SW 1271 (cell line): ENCODE measurements at regions not wholly inside any gene's neighbourhood (a gene's known extent, or its start where the extent isn't known, plus 50 kb on each side); places are given as distances from the start of the nearest gene placed in this dataset.
"Not testable (repeated sequence)": the region's sequence is repeated elsewhere in the genome, so short reads cannot be mapped to it uniquely, and the experiment has no call there.

Experiments
- DNase-seq, 2 experiments: peaks; one replicate each; lab custom pipeline; 2025; lab: John Stamatoyannopoulos, UW

DNA sequence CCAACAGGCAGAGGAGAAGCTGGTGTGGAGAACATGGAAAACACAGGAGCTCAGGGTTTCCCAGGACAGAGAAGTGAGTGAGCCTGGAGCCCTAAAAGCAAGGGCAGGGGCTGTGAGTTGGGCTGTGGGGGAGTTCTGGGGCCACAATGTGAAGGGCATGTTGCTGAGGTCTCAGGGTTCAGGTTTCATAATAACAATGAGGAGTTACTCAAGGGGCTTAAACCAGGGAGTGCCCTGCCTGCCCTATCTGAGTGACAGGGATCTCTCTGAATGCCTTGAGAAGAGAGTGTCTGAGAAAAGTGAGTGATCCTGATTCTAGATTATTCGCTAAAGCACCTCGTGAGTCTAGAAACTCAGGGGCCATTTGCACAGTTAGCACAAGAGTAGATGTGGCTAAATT is 129.6 kb downstream of the VPREB1 start:
- DNase-seq: no peak

DNA sequence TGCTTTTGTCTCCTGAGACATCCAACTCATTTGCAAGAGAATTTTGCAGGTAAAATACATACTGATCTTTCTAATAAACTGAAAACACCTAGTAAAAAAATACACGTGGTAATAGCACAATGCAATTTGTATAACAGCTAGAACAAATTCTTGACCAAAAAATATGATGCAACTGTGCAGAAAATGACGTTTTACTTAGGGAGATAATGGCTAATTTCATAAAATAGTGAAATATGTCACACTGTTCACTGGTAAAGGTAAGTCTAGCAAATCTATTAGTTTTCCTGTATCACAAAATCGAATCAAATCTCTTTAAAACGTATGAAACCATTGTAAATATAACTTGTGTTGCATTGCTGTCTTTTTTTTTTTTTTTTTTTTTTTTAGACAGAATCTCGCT is 130.0 kb downstream of the VPREB1 start:
- no peak for DNase-seq

DNA sequence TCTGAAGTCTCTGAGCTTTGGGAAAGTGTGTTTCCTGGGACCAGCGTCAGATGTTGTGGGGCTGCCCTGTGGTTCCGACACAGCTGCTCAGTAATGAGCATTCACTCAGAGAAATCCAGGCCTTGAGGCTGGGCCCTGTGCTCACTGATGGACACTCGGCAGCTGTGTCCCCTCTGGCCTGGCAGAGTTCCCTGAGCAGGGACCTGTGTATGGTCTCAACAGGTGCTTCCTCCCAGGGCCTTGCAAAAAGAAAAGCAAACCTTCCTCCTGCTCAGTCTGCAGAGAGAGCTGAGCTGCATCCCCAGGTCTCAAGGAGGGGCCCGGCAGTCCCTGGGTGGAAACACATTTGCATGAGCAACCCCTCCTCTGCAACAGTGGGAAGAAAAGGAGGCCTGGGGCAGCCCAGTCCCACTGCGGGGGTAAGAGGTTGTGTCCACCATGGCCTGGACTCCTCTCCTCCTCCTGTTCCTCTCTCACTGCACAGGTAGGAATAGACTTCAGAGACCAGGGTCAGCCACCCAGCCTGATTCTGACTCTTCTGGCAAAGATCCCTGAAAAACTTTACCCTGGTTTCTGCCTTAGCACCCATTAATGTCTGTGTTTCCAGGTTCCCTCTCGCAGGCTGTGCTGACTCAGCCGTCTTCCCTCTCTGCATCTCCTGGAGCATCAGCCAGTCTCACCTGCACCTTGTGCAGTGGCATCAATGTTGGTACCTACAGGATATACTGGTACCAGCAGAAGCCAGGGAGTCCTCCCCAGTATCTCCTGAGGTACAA is 131.2 kb downstream of the VPREB1 start:
- DNase-seq: no peak

DNA sequence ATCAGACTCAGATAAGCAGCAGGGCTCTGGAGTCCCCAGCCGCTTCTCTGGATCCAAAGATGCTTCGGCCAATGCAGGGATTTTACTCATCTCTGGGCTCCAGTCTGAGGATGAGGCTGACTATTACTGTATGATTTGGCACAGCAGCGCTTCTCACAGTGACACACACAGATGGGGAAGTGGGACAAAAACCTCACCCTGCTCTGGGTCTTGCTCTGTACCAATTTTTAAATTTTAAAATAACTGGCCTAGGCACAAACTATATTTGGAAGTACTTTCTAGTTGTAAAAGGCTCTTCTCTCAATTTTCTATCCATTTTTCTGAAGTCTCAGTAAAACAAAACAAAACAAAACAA is 131.7 kb downstream of the VPREB1 start:
- no peak for DNase-seq

DNA sequence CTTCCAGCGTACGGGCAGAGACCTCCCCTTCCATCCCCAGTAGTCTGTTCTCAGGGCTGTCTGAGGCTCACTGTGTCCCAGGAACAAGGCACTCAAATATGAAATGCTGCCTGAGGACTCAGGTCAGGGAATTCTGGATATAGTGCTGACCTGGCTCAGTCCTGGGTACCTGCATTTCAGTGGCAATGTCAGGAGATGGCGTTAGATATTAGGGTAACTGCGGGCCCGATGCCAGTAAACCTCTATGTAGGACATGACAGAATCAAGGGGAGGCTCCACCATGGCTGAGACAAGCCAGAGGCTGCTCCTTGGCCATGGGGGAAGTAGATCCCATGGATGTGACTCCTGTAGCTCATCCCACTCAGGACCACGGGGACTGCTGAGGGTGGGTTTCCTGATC is 131.7 kb downstream of the ZNF280B start:
- not testable (repeated sequence) for DNase-seq

DNA sequence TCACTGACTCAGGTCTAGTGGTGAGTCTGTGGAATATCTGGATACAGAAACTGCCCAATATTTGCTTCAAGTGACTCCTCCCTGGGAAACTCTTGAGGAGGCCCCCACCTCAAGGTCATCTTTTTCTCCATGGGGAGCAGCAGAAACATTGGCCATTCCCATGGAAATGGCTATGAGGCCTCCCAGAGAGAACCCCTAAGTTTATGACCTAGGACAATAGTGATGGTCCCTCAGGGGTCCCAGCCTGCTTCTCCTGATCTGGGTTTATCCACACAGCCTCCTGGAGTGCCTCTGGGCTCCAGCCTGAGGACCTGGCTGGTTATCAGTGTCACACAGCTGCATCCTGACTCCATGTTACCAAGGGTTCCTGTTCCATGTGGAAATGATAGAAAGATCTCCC is 131.2 kb downstream of the ZNF280B start:
- no peak for DNase-seq

DNA sequence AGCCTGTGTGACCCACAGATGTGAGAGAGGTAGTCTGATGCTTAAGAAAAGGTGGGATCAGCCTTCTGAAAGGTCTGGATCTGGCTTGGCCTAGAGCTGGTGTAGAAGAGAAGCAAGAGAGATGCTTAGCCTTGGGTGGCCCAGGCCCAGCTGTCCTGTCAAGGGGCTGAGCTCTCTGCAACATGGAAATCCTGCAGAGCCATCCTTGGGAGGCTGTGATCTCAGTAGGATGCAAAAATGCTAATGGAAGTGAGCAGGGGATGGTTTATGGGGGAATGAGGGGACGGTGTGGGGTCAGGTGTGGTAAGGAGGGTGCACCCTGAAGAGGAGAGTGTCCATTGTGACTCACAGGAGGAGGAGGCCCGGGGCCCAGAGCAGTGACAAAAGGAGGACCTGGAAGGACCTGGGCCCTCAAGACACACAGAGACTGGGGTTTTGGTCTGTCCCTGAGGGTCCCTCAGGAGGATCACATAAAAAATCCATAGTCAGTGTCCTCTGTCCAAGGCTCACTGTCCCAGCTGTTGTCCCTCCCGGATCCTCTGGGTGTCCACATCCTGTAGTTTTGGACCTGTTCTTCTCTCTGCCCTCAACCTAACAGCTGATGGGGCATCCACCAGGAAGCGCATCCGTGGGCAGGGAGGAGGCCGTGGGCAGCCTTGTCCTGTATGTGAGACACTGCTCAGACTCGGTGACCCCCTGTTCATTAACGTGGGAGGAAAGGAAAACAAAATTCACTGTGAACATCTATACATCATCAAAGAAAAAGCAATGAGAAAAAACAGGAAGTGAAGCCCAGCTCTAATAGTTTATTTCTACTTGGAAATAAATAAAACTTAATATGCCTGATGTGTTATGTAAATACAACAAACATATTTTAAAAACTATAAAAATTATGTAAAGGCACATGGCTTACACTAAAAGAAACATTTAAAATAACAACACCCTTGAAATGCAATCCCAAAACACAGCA is 129.8 kb downstream of the ZNF280B start:
- DNase-seq: no peak

DNA sequence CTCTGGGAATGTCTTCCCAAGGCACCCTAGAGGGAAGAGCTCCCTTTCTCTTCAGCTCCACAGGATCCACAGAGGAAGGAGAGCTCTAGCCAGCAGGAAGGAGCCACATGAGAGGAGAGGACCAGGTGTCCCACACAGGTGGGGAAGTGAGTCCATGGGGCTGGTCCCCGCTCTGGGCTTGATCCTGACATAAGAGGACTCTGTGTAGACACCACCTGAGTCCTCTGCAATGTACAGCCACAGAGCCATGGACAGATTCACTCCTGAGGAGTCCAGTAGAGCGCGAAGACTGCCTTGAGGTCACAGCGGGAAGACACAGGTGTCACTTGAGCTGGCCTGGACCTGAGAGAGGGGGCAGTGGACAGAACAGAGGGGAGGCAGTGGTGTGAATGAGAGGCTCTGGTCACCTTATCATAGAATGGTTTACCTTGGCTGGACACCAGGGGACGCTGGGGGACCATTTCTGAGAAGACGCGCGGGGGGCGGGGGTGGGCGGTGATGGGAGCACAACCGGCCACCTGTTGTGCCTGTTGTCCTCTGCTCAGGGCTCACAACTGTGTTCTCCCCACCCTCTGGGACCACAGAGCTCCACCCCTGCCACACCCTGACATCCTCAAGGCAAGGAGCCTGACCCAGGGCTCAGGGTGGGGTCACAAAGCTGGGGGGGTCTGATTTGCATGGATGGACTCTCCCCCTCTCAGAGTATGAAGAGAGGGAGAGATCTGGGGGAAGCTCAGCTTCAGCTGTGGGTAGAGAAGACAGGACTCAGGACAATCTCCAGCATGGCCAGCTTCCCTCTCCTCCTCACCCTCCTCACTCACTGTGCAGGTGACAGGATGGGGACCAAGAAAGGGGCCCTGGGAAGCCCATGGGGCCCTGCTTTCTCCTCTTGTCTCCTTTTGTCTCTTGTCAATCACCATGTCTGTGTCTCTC is 128.2 kb downstream of the ZNF280B start:
- no peak for DNase-seq

DNA sequence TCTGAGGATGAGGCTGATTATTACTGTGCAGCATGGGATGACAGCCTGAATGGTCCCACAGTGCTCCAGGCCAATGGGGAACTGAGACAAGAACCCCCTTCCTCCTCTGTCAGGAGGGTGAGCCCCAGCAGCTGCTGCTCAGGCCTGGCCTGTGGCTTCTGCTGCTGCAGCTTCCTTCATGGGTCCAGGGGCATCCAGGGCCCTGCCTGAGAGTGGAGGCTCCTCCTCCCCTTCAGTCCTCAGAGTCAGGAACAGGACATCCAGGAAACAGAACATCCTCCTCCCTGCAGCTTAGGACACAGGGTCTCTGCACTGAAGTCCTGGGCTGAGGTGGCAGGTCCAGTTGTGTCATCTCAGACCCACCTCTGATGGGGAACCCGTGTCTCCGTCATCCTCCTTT is 127.2 kb downstream of the ZNF280B start:
- DNase-seq: not testable (repeated sequence)

DNA sequence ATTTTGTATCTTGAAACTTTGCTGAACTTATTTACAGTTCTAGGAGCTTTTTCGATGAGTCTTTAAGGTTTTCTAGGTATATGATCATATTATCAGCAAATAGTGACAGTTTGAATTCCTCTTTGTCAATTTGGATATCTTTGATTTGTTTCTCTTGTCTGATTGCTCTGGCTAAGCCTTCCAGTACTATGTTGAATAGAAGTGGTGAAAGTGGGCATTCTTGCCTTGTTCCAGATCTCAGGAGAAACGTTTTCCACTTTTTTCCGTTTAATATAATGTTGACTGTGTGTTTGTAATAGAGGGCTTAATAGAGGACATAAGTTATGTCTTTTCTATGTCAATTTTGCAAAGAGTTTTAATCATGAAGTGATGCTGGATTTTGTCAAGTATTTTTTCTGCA is 124.3 kb downstream of the ZNF280B start:
- no peak for DNase-seq

DNA sequence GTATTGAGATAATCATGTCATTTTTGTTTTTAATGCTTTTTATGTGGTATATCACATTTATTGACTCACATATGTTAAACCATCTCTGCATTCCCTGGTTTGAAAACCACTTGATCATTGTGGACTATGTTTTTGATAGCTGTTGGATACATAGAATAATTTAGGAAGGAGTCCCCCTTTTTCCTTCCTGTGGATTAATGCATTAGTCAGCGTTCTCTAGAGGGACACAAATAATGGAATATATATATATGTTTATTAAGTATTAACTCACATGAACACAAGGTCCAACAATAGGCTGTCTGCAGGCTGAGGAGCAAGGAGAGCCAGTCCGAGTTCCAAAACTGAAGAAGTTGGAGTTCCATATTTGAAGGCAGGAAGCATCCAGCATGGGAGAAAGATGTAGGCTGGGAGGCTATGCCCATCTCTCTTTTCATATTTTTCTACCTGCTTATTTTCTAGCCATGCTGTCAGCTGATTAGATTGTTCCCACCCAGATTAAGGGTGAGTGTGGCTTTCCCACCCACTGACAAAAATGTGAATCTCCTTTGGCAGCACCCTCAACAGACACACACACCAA is 123.8 kb downstream of the ZNF280B start:
- no peak for DNase-seq

DNA sequence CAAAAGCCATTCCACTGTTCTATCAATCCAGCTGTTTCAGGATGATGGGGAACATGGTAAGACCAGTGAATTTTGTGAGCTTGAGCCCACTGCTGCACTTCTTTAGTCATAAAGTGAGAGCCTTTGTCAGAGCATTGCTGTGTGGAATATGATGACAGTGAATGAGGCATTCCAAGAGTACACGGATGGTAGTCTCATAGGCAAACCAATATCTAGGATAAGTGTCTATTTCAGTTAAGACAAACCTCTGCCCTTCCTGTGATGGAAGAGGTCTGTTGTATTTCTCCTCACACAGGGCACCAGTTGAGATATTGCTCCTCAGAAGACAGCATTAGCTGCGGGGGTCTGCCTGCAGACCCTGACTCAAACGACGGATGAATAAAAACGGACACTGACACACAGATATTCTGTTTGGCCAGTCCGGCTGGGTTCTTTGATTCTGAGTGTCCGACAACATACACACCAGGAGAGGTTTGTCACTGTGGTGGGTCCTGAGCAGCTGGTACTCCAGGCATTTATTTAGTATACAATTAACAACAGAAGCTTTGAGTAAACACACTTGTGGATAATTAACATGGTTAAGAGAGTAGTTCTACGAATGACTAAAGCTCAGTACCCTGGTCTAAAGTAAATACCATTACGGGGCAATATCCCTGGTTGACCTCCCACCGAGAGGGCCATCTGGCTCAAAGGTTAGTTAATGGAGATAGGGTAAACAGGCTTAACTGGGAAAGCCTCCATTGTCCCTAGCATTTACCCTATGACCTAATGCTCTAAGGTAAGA is 121.7 kb downstream of the ZNF280B start:
- no peak for DNase-seq

DNA sequence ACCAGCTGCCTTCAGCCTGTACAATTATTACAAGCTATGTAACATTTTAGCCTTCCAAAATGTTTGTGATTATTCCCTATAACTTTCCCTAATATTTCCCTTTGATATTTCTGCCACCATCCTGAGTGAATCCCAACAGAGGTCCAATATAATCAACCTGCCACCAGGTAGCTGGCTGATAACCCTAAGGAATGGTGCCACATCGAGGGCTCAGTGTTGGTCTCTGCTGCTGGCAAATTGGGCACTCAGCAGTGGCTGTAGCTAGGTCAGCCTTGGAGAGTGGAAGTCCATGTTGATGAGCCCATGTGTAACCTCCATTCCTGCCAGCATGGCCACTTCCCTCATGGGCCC is 121.2 kb downstream of the ZNF280B start:
- DNase-seq: no peak

DNA sequence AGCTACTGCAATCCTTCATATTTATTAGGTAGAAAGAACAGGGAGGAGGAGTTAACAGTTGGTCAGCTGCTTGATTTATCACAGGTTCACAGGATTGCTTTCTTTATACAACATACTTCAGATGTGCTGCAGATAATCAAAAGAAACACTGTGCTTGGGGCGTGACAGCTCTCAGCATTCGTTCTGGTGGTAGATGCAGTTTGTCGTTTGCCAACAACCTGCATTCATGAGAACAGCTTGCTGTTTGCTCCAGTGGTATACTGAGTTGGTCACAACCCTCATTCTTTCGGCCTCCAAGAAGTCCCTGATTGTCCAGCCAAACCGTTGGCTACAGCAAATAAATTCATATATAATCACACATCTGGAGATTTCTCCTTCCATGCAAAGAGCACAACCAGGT is 120.5 kb downstream of the ZNF280B start:
- DNase-seq: no peak

DNA sequence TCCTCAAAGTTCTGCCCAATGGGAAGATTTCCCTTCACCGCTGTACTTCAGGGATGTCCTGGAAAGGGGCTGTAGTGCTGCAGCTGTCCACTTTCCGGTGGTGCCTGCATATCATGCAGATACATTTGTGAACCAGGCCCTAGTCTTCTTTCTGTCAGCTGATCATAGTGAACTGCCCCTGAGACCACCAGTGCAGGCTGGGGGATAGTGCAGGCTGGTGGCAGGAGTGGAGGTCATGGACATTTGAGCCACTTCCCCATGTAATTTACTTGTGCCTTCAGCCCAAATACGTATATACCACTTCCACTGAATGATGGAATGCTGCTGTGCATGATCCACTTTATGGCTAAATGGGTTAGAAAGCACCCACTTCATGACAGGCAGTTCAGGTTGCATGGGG is 120.0 kb downstream of the ZNF280B start:
- no peak for DNase-seq

DNA sequence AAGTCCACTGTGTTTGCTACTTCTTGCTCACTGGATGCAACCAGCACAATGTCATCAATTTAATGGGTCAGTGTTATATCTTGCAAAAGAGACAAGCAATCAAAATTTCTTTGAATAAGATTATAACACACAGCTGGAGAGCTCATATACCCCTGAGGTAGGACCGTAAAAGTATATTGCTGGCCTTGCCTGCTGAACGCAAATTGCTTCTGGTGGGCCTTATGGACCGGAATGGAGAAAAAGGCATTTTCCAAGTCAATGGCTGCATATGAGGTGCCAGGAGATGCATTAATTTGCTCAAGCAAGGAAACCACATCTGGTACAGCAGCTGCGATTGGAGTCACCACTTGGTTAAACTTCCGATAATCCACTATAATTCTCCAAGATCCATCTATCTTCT is 119.1 kb downstream of the ZNF280B start:
- no peak for DNase-seq

DNA sequence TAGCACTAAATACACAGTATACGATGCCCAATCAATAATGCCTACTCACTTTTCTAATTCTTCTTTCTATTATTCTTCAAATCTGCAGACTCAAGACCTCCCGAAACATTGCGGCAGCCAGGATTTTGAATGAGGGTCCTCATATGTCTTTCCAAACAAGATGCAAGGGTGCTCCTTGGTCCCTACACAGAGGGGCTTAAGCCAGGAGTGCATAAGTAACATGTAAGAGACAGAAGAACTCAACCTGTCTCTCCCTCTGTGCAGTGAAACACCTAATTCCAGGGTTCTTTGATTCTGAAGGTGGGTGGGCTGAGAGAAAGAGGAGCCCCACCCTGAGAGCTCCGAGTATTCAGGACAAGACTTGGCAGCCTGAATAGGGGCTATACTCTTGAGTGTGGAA is 117.6 kb downstream of the ZNF280B start:
- DNase-seq: no peak

DNA sequence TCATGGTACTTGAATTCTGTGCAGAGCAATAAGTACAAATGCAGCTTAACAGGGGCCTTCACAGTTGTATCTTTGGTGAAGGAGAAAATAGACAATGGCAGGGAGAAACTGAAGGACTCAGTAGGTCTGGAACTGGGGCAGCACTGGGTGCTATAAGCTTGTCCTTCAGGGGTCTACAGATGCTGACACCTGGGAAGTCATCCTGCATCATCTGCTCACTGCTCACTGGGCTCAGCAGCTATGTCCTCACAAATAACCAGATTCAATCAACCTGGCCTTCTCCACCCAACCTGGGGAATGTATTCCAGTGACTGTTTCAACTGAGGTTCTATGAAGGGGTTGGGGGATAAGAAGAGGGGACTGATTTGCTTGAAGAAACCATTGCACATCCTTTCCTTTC is 117.0 kb downstream of the ZNF280B start:
- DNase-seq: no peak

DNA sequence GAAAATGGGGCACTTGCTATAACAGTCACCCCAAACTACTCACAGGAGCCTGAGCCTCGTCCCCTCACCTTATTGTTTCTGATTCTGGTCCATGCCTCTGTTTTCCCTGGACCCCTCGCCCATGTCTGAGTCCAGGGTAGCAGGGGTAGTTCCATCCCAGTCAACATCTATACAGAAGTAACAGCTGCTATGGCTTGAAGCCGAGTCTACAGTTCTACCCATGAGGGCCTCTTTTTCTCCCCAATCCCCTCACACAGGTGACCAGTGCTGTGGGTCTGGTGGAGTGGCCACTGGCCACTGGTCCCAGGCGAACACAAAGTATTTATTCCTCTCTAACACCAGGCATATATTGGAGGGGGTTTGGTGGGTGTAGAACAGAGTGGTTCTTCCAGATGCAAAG is 116.4 kb downstream of the ZNF280B start:
- no peak for DNase-seq

DNA sequence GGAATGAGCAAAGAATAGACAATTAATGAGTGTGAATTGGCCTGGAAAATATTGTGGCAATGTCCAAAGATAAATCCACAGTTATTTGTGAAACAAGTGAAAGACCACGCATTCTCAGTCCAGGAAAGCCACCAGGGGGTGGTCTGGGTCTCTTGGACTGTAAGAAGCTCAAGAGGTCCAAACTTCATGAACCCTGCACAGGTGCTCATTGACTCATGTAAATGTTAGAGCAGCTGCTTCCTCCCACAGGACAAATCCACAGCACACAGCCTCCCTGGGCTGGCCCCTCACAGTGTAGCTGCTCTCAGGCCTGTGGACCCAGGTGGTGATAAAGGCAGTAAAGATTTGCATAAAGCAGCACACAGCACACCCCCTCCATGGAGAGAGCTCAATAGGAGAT is 114.0 kb downstream of the ZNF280B start:
- DNase-seq: no peak

DNA sequence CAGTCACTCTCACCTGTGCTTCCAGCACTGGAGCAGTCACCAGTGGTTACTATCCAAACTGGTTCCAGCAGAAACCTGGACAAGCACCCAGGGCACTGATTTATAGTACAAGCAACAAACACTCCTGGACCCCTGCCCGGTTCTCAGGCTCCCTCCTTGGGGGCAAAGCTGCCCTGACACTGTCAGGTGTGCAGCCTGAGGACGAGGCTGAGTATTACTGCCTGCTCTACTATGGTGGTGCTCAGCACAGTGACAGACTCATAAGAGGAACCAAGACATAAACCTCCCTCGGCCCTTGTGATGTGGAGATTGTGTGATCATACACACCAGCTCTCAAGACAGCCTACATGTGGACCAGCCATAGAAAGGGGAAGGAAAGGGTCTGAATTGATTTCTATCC is 113.3 kb downstream of the ZNF280B start:
- no peak for DNase-seq
